ENCODE measurements at regions not wholly inside any gene's neighbourhood (a gene's known extent, or its start where the extent isn't known, plus 50 kb on each side); places are given as distances from the start of the nearest gene placed in this dataset.
A peak's percentile ranks its signal among the peaks of the same experiment; 100 is the strongest.

DNA sequence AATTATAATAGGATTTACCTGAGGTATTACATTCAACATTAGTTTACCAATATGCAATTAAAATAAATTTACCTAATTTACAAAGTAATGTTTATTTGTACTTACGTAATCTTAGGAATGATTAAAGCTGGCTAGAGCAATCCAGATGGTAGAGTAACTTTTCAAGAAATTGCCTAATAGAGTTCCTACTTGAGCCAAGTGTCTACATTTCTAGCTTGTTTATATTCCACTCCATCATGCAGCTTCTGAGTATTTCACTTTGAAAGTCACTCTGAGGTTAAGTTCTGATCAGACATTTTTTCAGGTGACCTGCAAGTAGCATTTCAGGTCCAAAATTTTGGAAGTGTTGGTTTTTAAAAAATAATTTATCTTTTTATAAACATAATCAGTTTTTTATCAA lies 1080.7 kb downstream of the TRHDE start:
- DNase-seq (ENCODE audit: low read depth): no peak

DNA sequence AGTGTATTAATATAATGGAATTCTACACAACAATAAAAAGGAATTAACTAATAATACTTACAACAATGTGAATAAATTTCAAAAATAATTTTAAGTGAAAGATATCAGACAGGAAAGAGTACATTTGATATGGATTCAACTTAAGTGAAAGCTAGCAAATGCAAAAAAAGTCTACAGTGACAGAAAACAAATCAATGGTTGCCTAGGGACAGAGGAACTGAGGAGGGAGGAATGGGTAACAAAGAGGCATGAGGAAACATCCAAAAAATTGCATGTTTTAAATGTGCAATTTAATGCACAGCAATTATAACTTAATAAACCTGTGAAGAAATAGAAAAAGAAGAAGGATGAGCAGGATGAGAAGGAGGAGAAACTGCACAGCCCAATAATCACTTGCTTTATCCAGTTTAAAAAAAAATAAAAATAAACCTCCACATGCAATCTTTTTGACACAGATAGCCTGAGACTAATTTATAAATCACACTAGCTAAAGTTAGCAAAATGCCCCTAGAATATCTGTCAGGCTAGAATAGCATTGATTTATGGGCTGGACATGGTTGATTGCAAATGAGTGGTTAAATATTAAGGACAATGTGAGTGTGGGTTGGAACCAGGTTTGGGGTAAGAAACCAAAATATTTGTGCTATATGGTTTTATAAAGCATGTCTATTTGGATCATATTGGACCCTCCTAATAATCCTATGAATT lies 1089.1 kb downstream of the TRHDE start:
- no peak for DNase-seq (ENCODE audit: low read depth)

DNA sequence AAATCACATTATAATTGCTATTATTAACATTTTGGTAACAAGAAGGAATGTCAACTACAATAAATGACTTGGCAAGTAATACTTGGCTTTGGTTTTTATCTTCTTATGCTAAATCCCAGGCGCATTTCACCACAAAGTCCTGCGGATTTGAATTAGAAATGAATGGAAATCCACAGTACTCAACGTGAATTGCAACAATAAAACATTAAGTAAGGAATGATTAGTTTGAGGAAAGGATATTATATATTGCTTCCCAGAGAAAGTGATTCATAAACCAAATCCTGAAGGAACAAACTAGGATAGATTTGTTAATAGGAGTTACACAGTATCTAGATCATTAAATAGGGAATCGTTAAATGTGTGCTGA lies 1089.7 kb downstream of the TRHDE start:
- DNase-seq (ENCODE audit: low read depth): no peak

DNA sequence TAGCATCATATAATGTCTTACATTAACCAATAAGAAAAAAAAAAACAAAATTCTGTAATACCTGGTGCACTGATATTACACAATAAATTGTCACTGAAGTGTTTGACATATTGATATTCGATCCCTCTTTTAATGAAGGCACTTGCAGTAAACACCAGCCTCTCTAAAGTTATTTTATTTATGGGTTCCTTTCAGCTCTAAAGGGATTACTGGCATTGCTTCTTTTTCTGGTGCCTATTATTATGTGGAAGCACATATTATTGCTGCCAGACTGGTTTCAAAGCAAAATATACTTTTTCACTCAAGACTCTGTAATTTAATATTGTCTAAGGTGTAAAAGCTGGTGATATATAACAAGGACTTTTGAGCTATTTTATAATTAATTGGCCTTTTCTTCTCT lies 1090.5 kb downstream of the TRHDE start:
- no peak for DNase-seq (ENCODE audit: low read depth)

DNA sequence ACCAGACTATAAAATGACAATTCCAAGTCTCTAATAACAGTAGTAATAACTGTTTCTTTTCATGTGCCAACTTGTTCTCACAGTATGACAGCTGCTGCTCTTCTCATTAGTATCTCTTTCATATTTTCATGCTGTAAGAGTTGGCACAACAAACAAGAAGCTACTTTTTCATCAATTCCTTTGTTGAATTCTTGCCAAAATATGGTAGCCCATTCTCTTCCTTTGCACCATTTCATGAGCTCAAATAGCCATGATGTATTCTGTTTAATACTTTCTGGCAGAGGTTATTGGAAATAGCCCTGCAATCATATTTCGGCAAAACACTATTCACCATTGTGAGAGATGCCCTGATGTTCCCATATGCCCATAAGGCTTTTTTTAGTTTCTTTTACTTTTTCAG lies 1100.7 kb downstream of the TRHDE start:
- DNase-seq (ENCODE audit: low read depth): no peak

DNA sequence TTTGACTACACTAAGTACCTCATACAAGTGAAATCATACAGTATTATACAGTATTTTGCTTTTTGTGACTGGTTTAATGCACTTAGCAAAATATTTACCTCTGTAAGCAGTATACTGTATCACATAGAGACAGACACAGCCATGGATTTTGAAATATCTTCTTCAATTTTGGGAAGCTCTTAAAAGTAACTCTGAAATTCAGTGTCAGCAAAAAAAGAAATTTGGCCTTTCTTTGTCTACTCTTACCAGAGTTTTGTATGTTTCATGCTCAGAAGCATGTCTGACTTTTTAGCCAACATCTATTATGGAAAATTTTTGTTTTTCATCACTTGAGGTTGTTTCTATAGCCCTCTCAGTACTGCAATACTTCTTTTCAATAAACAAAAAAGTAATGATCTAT lies 1102.2 kb downstream of the TRHDE start:
- DNase-seq (ENCODE audit: low read depth): no peak

DNA sequence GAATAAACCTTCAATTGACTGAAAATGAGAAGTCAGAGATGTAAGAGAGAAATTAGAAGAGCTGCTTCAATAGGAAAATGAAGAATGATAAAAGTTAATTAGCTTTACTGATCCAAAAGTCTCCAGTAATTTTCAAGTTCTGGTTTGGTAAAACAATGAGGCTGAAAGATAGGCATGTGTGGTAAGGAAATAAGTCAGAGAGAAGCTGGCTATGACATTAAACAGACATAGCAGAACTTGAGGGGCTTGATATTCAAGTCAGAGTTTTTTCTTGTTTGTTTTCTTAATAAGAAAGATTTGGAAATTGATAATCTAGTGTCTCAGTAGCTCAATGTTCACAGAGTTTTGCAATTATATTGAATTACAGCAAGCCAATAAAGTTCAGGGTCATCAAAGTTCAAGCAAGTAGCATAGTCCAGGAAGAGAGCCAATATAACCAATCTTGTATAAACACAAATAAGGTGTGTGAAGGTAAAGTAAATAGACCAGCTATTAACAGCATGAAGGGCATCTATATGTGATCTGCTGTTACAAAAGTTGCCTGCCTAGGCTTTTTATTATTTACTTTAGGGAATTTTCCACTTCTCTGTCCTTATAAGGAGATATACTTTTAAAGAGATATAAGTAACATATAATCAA lies 1111.5 kb downstream of the TRHDE start:
- DNase-seq (ENCODE audit: low read depth): no peak

DNA sequence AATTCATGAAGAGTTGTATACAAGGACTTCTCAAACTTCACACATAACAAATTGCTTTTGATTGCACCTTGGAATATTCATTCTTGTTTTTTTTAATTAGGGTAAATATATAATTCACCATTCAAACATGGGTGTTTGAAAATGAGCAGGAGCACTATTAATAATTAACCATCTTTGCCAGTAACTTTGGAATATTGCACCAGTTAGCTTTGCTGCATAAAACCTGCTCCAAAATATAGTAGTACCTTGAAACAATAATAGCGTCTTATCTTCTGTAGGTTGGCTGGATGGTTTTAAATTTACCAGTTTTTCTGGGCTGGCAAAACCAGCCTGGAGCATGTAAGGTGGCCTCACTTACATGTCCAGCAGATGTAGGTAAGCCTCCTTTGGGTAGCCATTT lies 1112.4 kb downstream of the TRHDE start:
- DNase-seq (ENCODE audit: low read depth): no peak

DNA sequence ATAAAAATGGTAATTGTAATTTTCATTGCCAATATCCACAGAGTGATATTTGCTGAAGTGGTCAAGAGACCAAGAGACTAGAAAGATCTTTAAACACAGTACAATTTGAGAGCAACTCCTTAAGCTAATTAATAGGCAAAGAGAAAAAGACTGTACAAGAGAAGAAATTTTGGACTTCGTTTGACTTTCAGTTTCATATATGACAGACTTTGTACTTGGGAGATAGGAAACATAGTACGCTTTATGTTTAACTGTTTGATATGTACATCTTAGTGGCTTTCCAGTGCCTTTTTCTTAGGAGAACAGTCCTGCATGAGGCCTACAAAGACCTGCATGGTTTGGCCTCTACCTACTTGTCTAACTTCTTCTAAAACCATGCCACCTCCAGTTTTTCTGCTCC lies 1118.1 kb downstream of the TRHDE start:
- no peak for DNase-seq (ENCODE audit: low read depth)

DNA sequence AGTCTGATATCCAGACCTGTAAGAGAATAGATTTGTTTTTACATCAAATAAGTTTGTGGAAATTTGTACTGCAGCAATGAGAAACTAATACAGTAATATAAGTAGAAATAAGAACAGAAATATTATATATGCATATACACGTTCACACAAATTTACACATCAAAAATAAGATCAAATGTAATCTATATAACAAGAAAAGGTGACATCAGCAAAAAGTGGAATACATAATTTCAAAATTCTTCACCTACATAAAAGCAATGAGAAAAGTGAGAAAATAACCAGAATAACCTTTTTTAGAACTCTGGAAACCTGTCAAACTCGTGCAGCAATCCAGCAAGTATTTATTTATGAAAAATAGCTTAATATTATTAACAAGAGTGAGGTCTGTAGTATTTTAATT lies 1124.6 kb upstream of the ATXN7L3B start:
- no peak for DNase-seq (ENCODE audit: low read depth)

DNA sequence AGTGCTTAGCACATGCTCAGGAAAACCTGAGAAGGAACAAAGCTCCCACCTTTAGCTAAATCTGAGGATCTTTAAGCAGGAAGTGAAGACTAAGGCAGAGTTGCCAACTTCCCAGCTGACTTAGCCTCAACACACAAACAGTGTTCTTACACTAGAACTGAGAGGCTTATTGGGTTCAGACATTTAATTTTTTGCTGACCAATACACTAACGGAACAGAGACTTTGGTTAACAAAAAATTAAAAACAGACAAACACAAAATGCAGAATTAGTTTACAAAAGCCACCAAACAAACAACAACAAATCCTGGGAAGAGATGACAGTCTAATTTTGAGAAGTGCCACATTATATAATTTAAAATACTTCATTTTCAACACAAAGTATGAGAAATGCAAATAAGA lies 1123.7 kb upstream of the ATXN7L3B start:
- DNase-seq (ENCODE audit: low read depth): no peak

DNA sequence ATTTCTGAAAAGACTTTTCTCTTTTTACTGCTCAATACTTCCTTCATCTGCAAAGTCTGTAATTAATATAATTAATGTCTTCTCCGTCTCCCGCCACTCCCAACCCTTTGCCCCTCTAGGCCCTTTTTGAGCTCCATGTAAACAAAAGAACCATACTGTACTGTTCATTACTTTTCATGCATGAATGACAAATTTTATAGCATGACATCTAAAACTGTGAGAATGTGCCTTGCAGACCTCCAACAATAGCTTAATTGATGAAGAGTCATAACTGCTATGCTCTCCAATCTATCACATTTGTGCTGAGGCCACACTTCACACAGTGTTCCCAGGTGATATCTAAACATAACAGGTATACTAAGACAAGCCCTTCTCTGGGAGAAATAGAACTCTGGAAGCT lies 1122.7 kb upstream of the ATXN7L3B start:
- no peak for DNase-seq (ENCODE audit: low read depth)

DNA sequence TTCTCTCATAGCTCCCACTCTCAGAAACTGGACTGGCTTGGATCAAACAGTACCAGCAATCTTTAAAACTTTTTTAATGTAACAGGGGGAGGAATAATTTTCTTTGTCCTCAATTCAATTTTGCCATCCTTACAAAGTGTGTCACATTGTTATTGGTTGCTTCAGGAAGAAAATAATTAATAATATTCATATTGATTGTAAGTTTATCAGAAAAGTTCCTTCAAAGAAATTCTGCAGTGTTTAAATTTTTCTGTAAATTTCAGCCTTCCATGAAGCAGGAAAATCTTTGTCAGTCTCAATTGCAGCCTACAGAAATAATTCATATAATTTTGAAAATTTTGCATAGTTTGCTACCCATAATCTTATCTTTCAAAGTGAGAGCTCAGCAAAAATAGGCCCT lies 1119.1 kb upstream of the ATXN7L3B start:
- DNase-seq (ENCODE audit: low read depth): no peak

DNA sequence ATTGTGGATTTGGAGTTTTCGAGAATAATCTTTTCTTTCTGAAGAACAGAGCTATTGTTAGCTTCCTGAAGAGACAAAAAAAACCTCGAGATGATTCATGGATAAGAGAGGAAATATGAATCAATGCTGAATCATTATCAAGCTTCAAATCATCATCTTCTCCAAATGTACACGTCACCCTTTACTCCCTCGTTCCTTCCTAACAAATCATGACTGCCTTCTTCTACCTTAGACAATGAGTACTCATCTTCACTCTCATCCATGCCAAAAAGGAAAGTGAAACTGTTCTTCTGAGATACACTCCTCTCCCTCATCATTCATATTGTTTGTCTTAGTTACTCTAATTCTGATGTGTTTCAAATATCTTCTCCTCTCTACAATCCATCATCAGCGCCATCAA lies 1115.8 kb upstream of the ATXN7L3B start:
- DNase-seq (ENCODE audit: low read depth): peak; percentile 27

DNA sequence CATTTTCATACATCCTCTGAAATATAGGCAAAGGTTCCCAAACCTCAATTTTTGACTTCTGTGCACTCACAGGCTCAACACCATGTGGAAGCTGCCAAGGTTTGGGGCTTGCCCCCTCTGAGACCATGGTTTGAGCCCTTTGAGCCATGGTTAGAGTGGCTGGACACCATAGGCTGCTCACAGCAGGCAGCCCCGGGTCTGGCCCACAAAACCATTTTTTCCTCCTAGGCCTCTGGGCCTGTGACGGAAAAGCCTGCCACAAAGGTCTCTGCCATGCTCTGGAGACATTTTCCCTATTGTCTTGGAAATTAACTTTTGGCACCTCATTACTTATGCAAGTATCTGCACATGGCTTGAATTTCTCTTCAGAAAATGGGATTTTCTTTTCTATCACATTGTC lies 1113.2 kb upstream of the ATXN7L3B start:
- DNase-seq (ENCODE audit: low read depth): no peak

DNA sequence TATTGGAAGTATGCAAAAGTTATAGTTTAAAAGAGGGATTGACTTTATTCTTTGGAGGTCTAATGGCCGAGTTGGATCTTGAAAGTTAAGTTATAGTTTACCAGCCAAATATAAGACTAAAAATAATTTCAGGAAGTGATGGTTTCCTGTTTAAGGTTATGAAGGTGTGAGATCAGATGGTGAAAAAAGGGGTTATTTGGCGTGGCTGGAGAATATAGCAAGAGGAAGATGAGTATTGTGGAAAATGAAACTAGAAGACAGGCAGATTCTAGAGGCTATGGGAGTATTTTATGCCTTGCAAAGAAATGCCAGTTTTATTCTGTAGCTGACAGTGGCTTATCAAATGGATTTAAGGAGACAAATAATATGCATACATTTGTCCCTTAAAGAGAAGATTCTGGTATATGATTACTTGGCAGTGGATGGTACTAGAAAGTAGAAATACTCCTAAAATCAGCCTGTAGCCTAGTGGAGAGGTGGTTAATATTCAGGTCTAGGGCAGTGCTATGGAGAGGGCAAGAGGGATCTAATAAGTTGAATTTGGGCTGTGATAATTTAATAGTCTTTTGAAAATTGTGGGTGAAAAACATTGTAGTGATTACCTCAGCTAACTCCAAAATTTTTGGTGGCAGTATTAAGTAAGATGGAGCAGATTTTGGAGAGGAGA lies 1091.8 kb upstream of the ATXN7L3B start:
- no peak for DNase-seq (ENCODE audit: low read depth)

DNA sequence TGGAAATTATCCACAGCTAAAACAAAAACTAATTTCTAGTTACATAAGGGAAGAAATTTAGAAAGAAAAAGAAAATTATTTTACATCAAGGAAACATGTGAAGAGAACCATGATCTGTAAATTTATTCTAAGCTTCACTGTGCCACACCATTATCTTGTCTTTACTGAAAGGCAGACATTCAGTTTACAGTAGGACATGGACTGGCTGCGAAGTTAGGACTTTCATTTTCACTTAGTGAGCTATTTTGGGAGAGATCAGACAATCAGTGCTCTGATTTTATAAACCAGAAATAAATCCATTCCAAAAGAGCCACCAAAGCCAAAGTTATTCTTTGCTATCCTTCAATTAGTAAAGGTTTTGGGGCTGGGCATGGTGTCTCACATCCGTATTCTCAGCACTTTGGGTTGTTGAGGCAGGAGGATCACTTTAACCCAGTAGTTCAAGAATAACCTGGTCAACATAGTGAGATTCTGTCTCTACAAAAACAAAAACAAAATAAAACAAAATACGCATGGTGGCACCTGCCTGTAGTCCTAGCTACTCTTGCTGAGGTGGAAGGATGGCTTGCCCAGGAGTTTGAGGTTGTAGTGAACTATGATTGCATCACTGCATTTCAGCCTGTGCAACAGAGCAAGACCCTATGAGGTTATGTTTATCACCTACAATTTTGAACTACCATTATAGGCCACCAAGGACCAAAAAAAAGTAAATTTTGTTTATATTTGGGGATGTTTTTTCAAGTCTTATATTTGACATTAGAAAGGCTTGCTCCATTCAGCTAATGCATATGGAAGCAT lies 1084.8 kb upstream of the ATXN7L3B start:
- DNase-seq (ENCODE audit: low read depth): no peak

DNA sequence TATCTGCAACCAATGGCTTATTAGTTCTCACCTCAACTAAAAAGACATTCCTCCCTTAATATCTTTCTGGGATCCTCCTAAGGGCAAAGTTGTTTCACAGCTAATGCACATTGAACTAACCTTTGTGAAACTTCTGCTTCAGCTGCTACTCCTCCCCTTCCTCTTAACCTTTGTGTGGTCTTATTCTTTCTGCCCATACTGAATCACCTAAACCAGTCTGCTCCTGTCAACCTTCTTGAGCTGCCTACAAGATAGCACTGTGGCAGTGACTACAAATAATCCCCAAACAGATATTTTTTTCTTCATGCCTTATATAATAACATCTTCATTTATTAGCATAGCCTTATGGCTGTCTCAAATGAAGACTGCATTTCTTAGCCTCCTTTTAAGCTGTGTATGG lies 1077.4 kb upstream of the ATXN7L3B start:
- no peak for DNase-seq (ENCODE audit: low read depth)

DNA sequence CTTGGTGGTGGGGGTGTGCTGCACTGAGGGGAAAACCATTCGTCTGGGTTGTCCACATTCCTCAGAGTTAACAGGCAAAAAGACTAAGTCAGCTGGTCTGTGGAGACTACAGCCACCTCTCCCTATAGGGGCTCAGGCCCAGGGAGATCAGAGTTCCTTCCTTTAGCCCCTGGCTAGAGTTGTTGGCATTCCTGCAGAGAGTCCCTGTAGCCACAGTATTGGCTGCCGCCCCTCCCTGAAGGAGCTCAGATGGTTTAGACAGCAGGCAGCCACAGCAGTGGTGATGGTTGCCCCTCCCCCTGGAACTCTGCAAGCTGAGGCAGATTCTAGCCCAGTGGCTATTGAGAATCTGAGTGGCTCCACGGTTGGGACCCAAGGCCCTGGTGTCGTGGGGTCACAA lies 1072.5 kb upstream of the ATXN7L3B start:
- DNase-seq (ENCODE audit: low read depth): no peak

DNA sequence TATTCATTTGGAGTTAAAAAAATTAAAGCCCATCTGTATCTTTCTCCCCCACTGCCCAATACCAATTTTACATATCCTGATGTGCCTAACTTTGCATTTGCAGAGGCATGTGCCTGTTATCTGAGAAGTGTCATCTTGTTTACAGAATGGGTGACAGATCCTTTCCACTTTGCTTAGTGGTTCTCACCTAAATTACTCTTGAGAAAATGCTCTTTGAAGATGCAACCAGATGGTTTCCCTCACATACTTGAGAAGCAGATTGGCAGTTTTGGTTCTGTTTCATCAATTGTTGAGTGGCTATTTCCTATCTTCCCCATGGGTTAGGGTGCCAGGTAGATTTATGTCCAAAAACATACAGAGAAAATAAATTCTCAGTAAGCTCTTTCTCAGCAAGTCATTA lies 1051.4 kb upstream of the ATXN7L3B start:
- DNase-seq (ENCODE audit: low read depth): no peak

DNA sequence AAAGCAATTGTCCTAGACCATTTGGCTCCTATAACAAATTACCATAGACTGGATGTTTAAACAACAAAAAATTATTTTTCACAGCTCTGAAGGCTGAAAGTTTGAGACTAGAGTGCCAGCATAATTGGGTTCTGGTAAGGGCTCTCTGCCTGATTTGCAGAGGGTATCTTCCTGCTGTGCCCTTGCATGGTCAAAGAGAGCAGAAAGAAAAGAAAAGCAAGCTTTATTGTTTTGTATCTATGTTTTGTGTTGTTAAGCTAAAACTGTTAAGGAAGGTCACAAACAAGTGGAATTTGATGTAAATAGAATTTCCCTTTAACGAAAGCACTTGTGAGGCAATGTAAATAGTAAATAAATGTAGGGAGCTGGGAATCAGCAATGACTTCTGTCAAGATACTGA lies 1031.0 kb upstream of the ATXN7L3B start:
- no peak for DNase-seq (ENCODE audit: low read depth)

DNA sequence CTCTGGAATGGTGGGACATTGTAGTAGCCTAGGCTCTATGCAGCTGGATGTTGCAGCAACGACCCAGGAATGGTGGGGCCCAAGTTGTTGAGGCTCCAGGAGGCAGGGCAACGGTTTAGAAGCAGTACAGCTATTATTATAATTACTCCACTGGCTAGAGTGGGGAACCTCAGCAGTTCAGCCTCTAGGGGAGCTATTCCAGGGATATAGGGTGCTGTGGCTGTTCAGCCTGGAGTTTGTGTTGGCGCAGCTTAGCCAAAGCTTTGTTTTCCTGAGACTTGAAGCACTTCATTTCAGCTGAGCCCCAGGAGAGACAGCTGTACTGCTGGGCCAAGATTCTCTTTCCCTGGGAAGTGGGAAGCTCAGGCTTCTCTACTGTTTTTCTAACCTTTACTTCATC lies 1023.0 kb upstream of the ATXN7L3B start:
- no peak for DNase-seq (ENCODE audit: low read depth)

DNA sequence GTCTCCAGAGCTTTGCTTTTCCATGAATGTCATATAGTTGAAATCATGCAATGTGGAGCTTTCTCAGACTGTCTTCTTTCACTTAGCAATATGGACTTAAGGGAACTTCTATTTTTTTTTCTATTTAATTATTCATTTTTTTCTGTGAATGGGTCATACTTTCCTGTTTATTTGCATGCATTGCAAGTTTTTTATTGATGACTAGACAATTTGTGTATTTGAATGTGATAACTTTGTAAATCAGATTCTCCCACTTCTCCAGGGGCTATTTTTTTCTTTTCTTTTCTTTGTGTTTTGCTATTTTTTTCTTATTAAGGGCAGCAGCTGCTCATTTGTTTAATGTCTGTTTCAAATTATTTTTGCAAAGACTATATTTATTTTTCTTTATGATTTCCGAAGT lies 1019.8 kb upstream of the ATXN7L3B start:
- DNase-seq (ENCODE audit: low read depth): no peak

Data from non-pigmented ciliary epithelial cell (primary cell).